ENCODE measurements at regions not wholly inside any gene's neighbourhood (a gene's known extent, or its start where the extent isn't known, plus 50 kb on each side); places are given as distances from the start of the nearest gene placed in this dataset.

DNA sequence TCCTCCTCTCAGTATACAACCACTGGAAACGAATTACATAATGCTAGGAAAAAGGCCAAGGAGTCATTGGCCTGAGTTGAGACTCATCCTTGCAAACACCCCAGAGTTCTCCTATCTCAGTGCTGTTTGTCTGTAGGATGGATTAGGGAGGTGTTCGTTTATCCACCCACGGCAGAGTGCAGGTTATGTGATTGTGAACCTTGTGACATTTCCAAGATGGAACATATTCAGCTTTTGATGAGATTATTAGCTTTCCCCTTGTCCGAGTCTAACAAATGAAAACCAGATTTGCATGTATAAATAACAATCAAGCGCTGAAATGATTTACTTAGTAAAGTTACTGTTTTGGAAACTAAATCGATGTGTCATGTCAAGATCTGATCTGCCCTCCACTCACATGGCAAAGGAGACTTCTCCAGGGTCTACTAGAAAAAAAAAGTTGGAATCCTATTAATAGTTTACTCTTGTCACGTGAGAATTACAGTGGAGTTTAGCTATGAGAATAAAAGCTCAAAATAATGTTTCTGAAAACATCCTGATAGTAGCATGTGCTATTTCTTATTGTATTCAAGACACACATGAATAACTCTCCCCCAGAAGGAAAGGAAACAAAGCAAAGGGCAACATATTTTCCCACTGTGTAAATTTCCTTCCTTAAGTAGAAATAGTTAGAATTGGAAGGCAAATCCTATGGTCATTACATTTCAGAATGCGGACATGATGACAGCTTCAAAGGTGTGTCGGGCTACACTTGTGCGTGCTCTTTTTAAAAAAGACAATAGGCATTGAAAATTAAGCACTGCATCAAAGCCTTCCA is 600.4 kb downstream of the EBF1 start:
- Histone ChIP-seq H3K79me2 (ENCODE audit: control insufficient read depth, insufficient read depth, low read length) (no peaks in the 10 kb centered on the region), H3K4me3 (no peak overlapping the region), H3K4me2 (ENCODE audit: control insufficient read depth, insufficient read depth) (no peak overlapping the region), H3K27ac (ENCODE audit: control insufficient read depth, insufficient read depth) (no peak overlapping the region), H3K27me3 (replicated peaks in 1 of 2; ENCODE audit: control insufficient read depth in 2 of 2, insufficient read depth in 2 of 2, low read length in 1 of 2) (no peaks in the 10 kb centered on the region), H4K20me1 (ENCODE audit: control insufficient read depth, insufficient read depth) (no peaks in the 10 kb centered on the region), H3K4me1 (ENCODE audit: control insufficient read depth, insufficient read depth, low read length) (no peaks in the 10 kb centered on the region), H3K9ac (ENCODE audit: control insufficient read depth, insufficient read depth, low read length) (no peak overlapping the region), H3K9me3 (replicated peaks; ENCODE audit: control insufficient read depth, insufficient read depth, low read length) (no peaks in the 10 kb centered on the region), H3K36me3 (ENCODE audit: control insufficient read depth in 2 of 2, insufficient read depth in 2 of 2, low read length in 1 of 2) (no peaks in the 10 kb centered on the region), H2AFZ (ENCODE audit: control insufficient read depth, low read depth, low read length) (no peak overlapping the region)
- ChIA-PET POLR2A (interaction anchor here (0.6 kb wide), 1 partner anchor 93 kb away, joined by 3 read pairs; no protein-coding TSS in a partner anchor), CTCF (no interaction called here), SMC1A (ENCODE audit: uncharacterized antibody, unreplicated experiment) (interaction anchor here (0.7 to 1.6 kb wide), 2 partner anchors 12 to 69 kb away, joined by 3 to 4 read pairs; no protein-coding TSS in a partner anchor), RAD21 (ENCODE audit: unreplicated experiment) (no interaction called here)
- no peak for FAIRE-seq
- TF ChIP-seq SMARCA5 (IDR thresholded peaks at IDR 0.05): no peak
- no peak for TF ChIP-seq HCFC1 (IDR thresholded peaks at IDR 0.05; ENCODE audit: low read length)
- no peak for TF ChIP-seq RUNX3 (IDR thresholded peaks at IDR 0.05; ENCODE audit: low read length)
- TF ChIP-seq TCF3 (IDR thresholded peaks at IDR 0.05; ENCODE audit: borderline replicate concordance, insufficient read depth, low read depth, low read length): no peak
- TF ChIP-seq ZNF384 (IDR thresholded peaks at IDR 0.05; ENCODE audit: borderline replicate concordance, low read depth, low read length): no peak
- TF ChIP-seq NFXL1 (IDR thresholded peaks at IDR 0.05; ENCODE audit: borderline replicate concordance): no peak
- TF ChIP-seq, protein P1, sequence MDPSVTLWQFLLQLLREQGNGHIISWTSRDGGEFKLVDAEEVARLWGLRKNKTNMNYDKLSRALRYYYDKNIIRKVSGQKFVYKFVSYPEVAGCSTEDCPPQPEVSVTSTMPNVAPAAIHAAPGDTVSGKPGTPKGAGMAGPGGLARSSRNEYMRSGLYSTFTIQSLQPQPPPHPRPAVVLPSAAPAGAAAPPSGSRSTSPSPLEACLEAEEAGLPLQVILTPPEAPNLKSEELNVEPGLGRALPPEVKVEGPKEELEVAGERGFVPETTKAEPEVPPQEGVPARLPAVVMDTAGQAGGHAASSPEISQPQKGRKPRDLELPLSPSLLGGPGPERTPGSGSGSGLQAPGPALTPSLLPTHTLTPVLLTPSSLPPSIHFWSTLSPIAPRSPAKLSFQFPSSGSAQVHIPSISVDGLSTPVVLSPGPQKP (IDR thresholded peaks at IDR 0.05; ENCODE audit: low read depth, low read length): no peak
- no peak for TF ChIP-seq EGR1 (IDR thresholded peaks at IDR 0.05; ENCODE audit: borderline replicate concordance in 1 of 2, low read depth in 2 of 2, low read length in 2 of 2)
- TF ChIP-seq NR2C1 (IDR thresholded peaks at IDR 0.05): no peak
- TF ChIP-seq, protein P2, sequence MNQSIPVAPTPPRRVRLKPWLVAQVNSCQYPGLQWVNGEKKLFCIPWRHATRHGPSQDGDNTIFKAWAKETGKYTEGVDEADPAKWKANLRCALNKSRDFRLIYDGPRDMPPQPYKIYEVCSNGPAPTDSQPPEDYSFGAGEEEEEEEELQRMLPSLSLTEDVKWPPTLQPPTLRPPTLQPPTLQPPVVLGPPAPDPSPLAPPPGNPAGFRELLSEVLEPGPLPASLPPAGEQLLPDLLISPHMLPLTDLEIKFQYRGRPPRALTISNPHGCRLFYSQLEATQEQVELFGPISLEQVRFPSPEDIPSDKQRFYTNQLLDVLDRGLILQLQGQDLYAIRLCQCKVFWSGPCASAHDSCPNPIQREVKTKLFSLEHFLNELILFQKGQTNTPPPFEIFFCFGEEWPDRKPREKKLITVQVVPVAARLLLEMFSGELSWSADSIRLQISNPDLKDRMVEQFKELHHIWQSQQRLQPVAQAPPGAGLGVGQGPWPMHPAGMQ (IDR thresholded peaks at IDR 0.05; ENCODE audit: borderline replicate concordance): no peak
- in situ Hi-C loops (cut with MboI) (no loop called here), intact Hi-C loops (cut with micrococcal nuclease; ENCODE audit: unreplicated experiment) (loop anchor here (10.0 kb wide), 1 partner anchor 1214 kb away; no protein-coding TSS in a partner anchor)
- no peak for DNase-seq (ENCODE audit: low read depth, low spot score)
- BruUV-seq (replicated peaks): no TSS peak
- no peak for ATAC-seq
- 42% methylated on average over 10 of the region's 10 CpGs for WGBS (ENCODE audit: insufficient coverage, insufficient replicate concordance, low lambda C conversion rate, missing lambda C conversion rate)
